Peyer's patch (tissue), 4 donors: ENCODE measurements at regions not wholly inside any gene's neighbourhood (a gene's known extent, or its start where the extent isn't known, plus 50 kb on each side); places are given as distances from the start of the nearest gene placed in this dataset.

ENCODE experiments used
- DNase-seq, 3 donors: peaks; one replicate each; pipeline ENCODE4 v3.0.0-alpha.2; 2017 to 2019
- H3K27ac ChIP-seq, 4 donors: fragments of 200-600 bp; sonication (generic); one replicate each; pipeline ENCODE4 v1.5.1; 2016 to 2019
- H3K27me3 ChIP-seq, 2 donors: fragments of 200-600 bp; sonication (generic); one replicate each; pipeline ENCODE4 v1.5.1; 2019
- H3K36me3 ChIP-seq, 3 donors: fragments of 200-600 bp; sonication (generic); one replicate each; pipeline ENCODE4 v1.5.1; 2016 to 2019
- H3K4me1 ChIP-seq, 4 donors: fragments of 200-600 bp; sonication (generic); one replicate each; pipeline ENCODE4 v1.5.1; 2016 to 2019
- H3K4me3 ChIP-seq, 4 donors: fragments of 200-600 bp; sonication (generic); 1 replicate in 3 of 4; 2 replicates in 1 of 4; pipeline ENCODE4 v1.5.1; 2016 to 2019; ENCODE audit warnings: mild to moderate bottlenecking in 1 of 4
- H3K9me3 ChIP-seq, 4 donors: fragments of 200-600 bp; sonication (generic); one replicate each; pipeline ENCODE4 v1.5.1; 2016 to 2019; ENCODE audit warnings: mild to moderate bottlenecking in 1 of 4
- CTCF ChIP-seq, 6 experiments: fragments of 450-650 bp in 4 of 6; fragments of 200-600 bp in 2 of 6; sonication (generic) in 1 of 6; IDR thresholded peaks; one replicate each; pipeline ENCODE4 v1.5.1; 2017 to 2019; ENCODE audit warnings: antibody characterized with exemption in 6 of 6, mild to moderate bottlenecking in 3 of 6, moderate library complexity in 1 of 6
- POLR2A ChIP-seq, 2 donors: fragments of 450-650 bp; IDR thresholded peaks; one replicate each; pipeline ENCODE4 v1.5.1; 2017; ENCODE audit warnings: antibody characterized with exemption in 2 of 2, mild to moderate bottlenecking in 2 of 2, moderate library complexity in 2 of 2

DNA sequence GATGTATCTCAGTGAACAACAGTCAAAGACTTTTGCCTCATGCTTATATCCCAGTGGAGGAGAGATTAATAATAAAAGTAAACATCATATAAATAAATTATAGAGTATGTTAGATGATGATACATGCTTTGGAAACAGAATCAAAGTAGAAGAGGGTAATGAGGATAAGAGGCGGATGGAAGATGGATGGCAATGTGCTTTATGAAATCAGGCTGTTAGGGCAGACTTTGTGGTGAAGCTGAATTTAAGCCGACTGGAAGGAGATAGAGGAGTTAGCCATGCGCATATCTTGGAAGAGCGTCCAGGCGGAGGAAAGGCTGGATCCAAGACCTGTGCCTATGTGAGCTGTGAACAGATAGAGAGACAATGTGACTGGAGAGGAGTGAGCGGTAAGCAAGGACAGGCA, 74.9 kb upstream of the GUCY1A1 start:
- no peaks in the 10 kb centered on the region for H3K27me3 ChIP-seq
- H3K9me3 ChIP-seq: no peaks in the 10 kb centered on the region
- no peaks in the 10 kb centered on the region for H3K36me3 ChIP-seq
- peak overlapping the region in 1 of 4 donors; percentile 20 for H3K27ac ChIP-seq
- TF ChIP-seq CTCF (IDR thresholded peaks at IDR 0.05) (no peak), POLR2A (IDR thresholded peaks at IDR 0.05) (no peak)
- no peak for DNase-seq
- H3K4me3 ChIP-seq: no peak overlapping the region
- no peaks in the 10 kb centered on the region for H3K4me1 ChIP-seq

- no peak overlapping the region for H3K4me3 ChIP-seq
- no peaks in the 10 kb centered on the region for H3K36me3 ChIP-seq
- TF ChIP-seq CTCF (IDR thresholded peaks at IDR 0.05): no peak
- TF ChIP-seq POLR2A (IDR thresholded peaks at IDR 0.05): no peak
- no peaks in the 10 kb centered on the region for H3K27me3 ChIP-seq
- no peak overlapping the region for H3K27ac ChIP-seq
- no peaks in the 10 kb centered on the region for H3K4me1 ChIP-seq
- no peak for DNase-seq
- no peaks in the 10 kb centered on the region for H3K9me3 ChIP-seq
Observed at GRCh38 chr4:155590796-155591585, 75.7 kb upstream of the GUCY1A1 start.

- TF ChIP-seq CTCF (IDR thresholded peaks at IDR 0.05) (no peak), POLR2A (IDR thresholded peaks at IDR 0.05) (no peak)
- no peaks in the 10 kb centered on the region for H3K9me3 ChIP-seq
- no peak overlapping the region for H3K27ac ChIP-seq
- H3K27me3 ChIP-seq: no peaks in the 10 kb centered on the region
- no peak overlapping the region for H3K4me3 ChIP-seq
- no peaks in the 10 kb centered on the region for H3K4me1 ChIP-seq
- DNase-seq: no peak
- H3K36me3 ChIP-seq: no peaks in the 10 kb centered on the region
Observed at GRCh38 chr4:155588437-155588836, 78.2 kb upstream of the GUCY1A1 start.

GRCh38 chr4:155587766-155588165, 78.9 kb upstream of the GUCY1A1 start:
- TF ChIP-seq CTCF (IDR thresholded peaks at IDR 0.05): no peak
- TF ChIP-seq POLR2A (IDR thresholded peaks at IDR 0.05): no peak
- H3K4me1 ChIP-seq: no peaks in the 10 kb centered on the region
- no peak overlapping the region for H3K4me3 ChIP-seq
- no peaks in the 10 kb centered on the region for H3K9me3 ChIP-seq
- H3K27ac ChIP-seq: no peak overlapping the region
- no peaks in the 10 kb centered on the region for H3K27me3 ChIP-seq
- no peak for DNase-seq
- H3K36me3 ChIP-seq: no peaks in the 10 kb centered on the region

- no peaks in the 10 kb centered on the region for H3K4me1 ChIP-seq
- no peaks in the 10 kb centered on the region for H3K27me3 ChIP-seq
- TF ChIP-seq CTCF (IDR thresholded peaks at IDR 0.05) (no peak), POLR2A (IDR thresholded peaks at IDR 0.05) (no peak)
- H3K9me3 ChIP-seq: no peaks in the 10 kb centered on the region
- H3K27ac ChIP-seq: no peak overlapping the region
- DNase-seq: no peak
- H3K4me3 ChIP-seq: no peak overlapping the region
- no peaks in the 10 kb centered on the region for H3K36me3 ChIP-seq
Observed at GRCh38 chr4:155582971-155583437, 83.6 kb upstream of the GUCY1A1 start.
